ENCODE measurements at regions not wholly inside any gene's neighbourhood (a gene's known extent, or its start where the extent isn't known, plus 50 kb on each side); places are given as distances from the start of the nearest gene placed in this dataset.

- TF ChIP-seq, protein P1, sequence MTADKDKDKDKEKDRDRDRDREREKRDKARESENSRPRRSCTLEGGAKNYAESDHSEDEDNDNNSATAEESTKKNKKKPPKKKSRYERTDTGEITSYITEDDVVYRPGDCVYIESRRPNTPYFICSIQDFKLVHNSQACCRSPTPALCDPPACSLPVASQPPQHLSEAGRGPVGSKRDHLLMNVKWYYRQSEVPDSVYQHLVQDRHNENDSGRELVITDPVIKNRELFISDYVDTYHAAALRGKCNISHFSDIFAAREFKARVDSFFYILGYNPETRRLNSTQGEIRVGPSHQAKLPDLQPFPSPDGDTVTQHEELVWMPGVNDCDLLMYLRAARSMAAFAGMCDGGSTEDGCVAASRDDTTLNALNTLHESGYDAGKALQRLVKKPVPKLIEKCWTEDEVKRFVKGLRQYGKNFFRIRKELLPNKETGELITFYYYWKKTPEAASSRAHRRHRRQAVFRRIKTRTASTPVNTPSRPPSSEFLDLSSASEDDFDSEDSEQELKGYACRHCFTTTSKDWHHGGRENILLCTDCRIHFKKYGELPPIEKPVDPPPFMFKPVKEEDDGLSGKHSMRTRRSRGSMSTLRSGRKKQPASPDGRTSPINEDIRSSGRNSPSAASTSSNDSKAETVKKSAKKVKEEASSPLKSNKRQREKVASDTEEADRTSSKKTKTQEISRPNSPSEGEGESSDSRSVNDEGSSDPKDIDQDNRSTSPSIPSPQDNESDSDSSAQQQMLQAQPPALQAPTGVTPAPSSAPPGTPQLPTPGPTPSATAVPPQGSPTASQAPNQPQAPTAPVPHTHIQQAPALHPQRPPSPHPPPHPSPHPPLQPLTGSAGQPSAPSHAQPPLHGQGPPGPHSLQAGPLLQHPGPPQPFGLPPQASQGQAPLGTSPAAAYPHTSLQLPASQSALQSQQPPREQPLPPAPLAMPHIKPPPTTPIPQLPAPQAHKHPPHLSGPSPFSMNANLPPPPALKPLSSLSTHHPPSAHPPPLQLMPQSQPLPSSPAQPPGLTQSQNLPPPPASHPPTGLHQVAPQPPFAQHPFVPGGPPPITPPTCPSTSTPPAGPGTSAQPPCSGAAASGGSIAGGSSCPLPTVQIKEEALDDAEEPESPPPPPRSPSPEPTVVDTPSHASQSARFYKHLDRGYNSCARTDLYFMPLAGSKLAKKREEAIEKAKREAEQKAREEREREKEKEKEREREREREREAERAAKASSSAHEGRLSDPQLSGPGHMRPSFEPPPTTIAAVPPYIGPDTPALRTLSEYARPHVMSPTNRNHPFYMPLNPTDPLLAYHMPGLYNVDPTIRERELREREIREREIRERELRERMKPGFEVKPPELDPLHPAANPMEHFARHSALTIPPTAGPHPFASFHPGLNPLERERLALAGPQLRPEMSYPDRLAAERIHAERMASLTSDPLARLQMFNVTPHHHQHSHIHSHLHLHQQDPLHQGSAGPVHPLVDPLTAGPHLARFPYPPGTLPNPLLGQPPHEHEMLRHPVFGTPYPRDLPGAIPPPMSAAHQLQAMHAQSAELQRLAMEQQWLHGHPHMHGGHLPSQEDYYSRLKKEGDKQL (CRISPR knock-in tag; IDR thresholded peaks at IDR 0.05; ENCODE audit: borderline replicate concordance): no peak
- no peak for TF ChIP-seq PHF8 (IDR thresholded peaks at IDR 0.05; ENCODE audit: borderline replicate concordance, low read length)
These were observed 74.5 kb upstream of the XPA start for GRCh38 chr9:97771641-97772040.
